A549 (cell line): ENCODE measurements at regions not wholly inside any gene's neighbourhood (a gene's known extent, or its start where the extent isn't known, plus 50 kb on each side); places are given as distances from the start of the nearest gene placed in this dataset.

Experiments used
- ATAC-seq, 2 experiments: fragments of 200-7000 bp in 1 of 2; fragments of >200 bp in 1 of 2; cut with Nextera tagmentation in 1 of 2; cut with Tn5 transposase in 1 of 2; 3 replicates each; pipeline versions ENCODE4 v1.8.0 to v1.9.1; 2018 to 2020; ENCODE audit warnings: mild to moderate bottlenecking in 1 of 2, moderate library complexity in 1 of 2
- CTCF ChIA-PET: fragments of 300-600 bp; sonication (Branson Sonifier 250); formaldehyde crosslinking; extraction: SDS; loops from one replicate; lab custom pipeline; 2021; ENCODE audit warnings: antibody characterized with exemption, inconsistent platforms; lab: Yijun Ruan, JAX
- POLR2A ChIA-PET: fragments of 350-600 bp; formaldehyde crosslinking; extraction: SDS; loops from one replicate; lab custom pipeline; 2021; ENCODE audit warnings: antibody characterized with exemption, inconsistent platforms; lab: Yijun Ruan, JAX
- DNase-seq, 2 experiments: peaks; one replicate each; pipeline versions ENCODE4 v3.0.0 to v3.0.0-alpha.2; 2011 to 2016; ENCODE audit warnings: low read depth in 1 of 2, low spot score in 1 of 2
- FAIRE-seq: peaks from 2 replicates; lab custom pipeline; 2011; peaks lifted over from hg19 to GRCh38; lab: Jason Lieb, UNC
- H3K27ac ChIP-seq, 2 experiments: fragments of >200 bp; sonication (Bioruptor Twin); formaldehyde crosslinking; 3 replicates each; pipeline ENCODE4 v1.5.1; 2016 to 2017
- H3K4me1 ChIP-seq: fragments of >200 bp; sonication (Bioruptor Twin); formaldehyde crosslinking; 3 replicates; pipeline ENCODE4 v1.6.1; 2016
- H3K4me2 ChIP-seq: fragments of >200 bp; sonication (Bioruptor Twin); formaldehyde crosslinking; 3 replicates; pipeline ENCODE4 v1.6.1; 2016
- H3K4me3 ChIP-seq: fragments of >200 bp; sonication (Bioruptor Twin); formaldehyde crosslinking; 3 replicates; pipeline ENCODE4 v1.5.1; 2016
- H3K9me3 ChIP-seq: fragments of >200 bp; sonication (Bioruptor Twin); formaldehyde crosslinking; 3 replicates; pipeline ENCODE4 v1.6.1; 2016
- BHLHE40 ChIP-seq: IDR thresholded peaks from 2 replicates; pipeline ENCODE4 v1.6.1; 2012; ENCODE audit warnings: low read depth, low read length, inconsistent platforms
- CBX8 ChIP-seq: fragments of 200-600 bp; sonication (generic); IDR thresholded peaks from 2 replicates; pipeline ENCODE4 v1.6.1; 2016
- CHD2 ChIP-seq: fragments of 150-350 bp; IDR thresholded peaks from 2 replicates; pipeline ENCODE4 v1.6.1; 2014; ENCODE audit warnings: low read length; ENCODE audit not compliant: partially characterized antibody
- EHMT2 ChIP-seq: fragments of 200-600 bp; sonication (generic); IDR thresholded peaks from 2 replicates; pipeline ENCODE4 v1.6.1; 2016; ENCODE audit warnings: antibody characterized with exemption, low read depth, mild to moderate bottlenecking, moderate library complexity
- ESRRA ChIP-seq: fragments of 150-350 bp; IDR thresholded peaks from 2 replicates; pipeline ENCODE4 v1.6.1; 2014; ENCODE audit warnings: mild to moderate bottlenecking, low read length, borderline replicate concordance
- FOSB ChIP-seq: fragments of 250-450 bp; sonication (Bioruptor Pico); IDR thresholded peaks from 2 replicates; pipeline ENCODE4 v1.5.0; 2020; ENCODE audit warnings: mild to moderate bottlenecking, moderate library complexity
- FOXS1 ChIP-seq: fragments of 250-450 bp; sonication (Bioruptor Pico); IDR thresholded peaks from 2 replicates; pipeline ENCODE4 v1.5.0; 2020; ENCODE audit warnings: mild to moderate bottlenecking, moderate library complexity
- GATA3 ChIP-seq: IDR thresholded peaks from 2 replicates; pipeline ENCODE4 v1.6.1; 2012; ENCODE audit warnings: borderline replicate concordance
- HEYL ChIP-seq: fragments of 250-450 bp; sonication (Bioruptor Pico); IDR thresholded peaks from 2 replicates; pipeline ENCODE4 v1.8.0; 2021; ENCODE audit warnings: mild to moderate bottlenecking, moderate library complexity
- HOXA7 ChIP-seq: fragments of 250-450 bp; sonication (Bioruptor Pico); IDR thresholded peaks from 2 replicates; pipeline ENCODE4 v1.5.0; 2020; ENCODE audit warnings: mild to moderate bottlenecking, moderate library complexity
- HOXB13 ChIP-seq: fragments of 250-450 bp; sonication (Bioruptor Pico); IDR thresholded peaks from 2 replicates; pipeline ENCODE4 v1.5.0; 2020; ENCODE audit warnings: low read depth, mild to moderate bottlenecking, moderate library complexity
- MAZ ChIP-seq: fragments of 150-350 bp; IDR thresholded peaks from 2 replicates; pipeline ENCODE4 v1.6.1; 2014; ENCODE audit warnings: antibody characterized with exemption, low read depth, low read length, borderline replicate concordance
- MYC ChIP-seq: IDR thresholded peaks from 2 replicates; pipeline ENCODE4 v1.6.1; 2012; ENCODE audit warnings: mild to moderate bottlenecking, inconsistent platforms, low read length, improper control_type of control experiment, borderline replicate concordance
- NPAS2 ChIP-seq: fragments of 250-450 bp; sonication (Bioruptor Pico); IDR thresholded peaks from 2 replicates; pipeline ENCODE4 v1.8.0; 2022; ENCODE audit warnings: mild to moderate bottlenecking, moderate library complexity, borderline replicate concordance
- NR3C1 ChIP-seq: fragments of >200 bp; sonication (Bioruptor Twin); formaldehyde crosslinking; IDR thresholded peaks from 3 replicates; pipeline ENCODE4 v1.6.1; 2017
- PHF8 ChIP-seq: fragments of 200-600 bp; sonication (generic); IDR thresholded peaks from 2 replicates; pipeline ENCODE4 v1.6.1; 2016; ENCODE audit warnings: low read depth, mild to moderate bottlenecking, antibody characterized with exemption, moderate library complexity, borderline replicate concordance
- RCOR1 ChIP-seq: fragments of 150-350 bp; IDR thresholded peaks from 2 replicates; pipeline ENCODE4 v1.6.1; 2014; ENCODE audit warnings: antibody characterized with exemption, low read length, low read depth
- RFX5 ChIP-seq: fragments of 450-650 bp; IDR thresholded peaks from 2 replicates; pipeline ENCODE4 v1.7.1; 2014; ENCODE audit warnings: antibody characterized with exemption, mild to moderate bottlenecking, moderate library complexity
- SREBF2 ChIP-seq: fragments of 450-650 bp; IDR thresholded peaks from 2 replicates; pipeline ENCODE4 v1.6.1; 2014; ENCODE audit warnings: mild to moderate bottlenecking, moderate library complexity
- TFCP2L1 ChIP-seq: fragments of 250-450 bp; sonication (Bioruptor Pico); IDR thresholded peaks from 2 replicates; pipeline ENCODE4 v1.5.0; 2021; ENCODE audit warnings: mild to moderate bottlenecking
- ZFP36 ChIP-seq: fragments of 450-650 bp; IDR thresholded peaks from 2 replicates; pipeline ENCODE4 v1.6.1; 2014; ENCODE audit warnings: borderline replicate concordance; ENCODE audit not compliant: partially characterized antibody
- ZNF302 ChIP-seq: fragments of 250-450 bp; sonication (Bioruptor Pico); IDR thresholded peaks from 2 replicates; pipeline ENCODE4 v1.9.0; 2021; ENCODE audit warnings: inconsistent platforms, mild to moderate bottlenecking, moderate library complexity
- WGBS: methylation state at CpG from one replicate; pipeline ENCODE4 v1.1.6; 2017; ENCODE audit errors: missing lambda C conversion rate; 5-methylcytosine and 5-hydroxymethylcytosine counted together
- TF ChIP-seq, protein P1 (sequence below): fragments of 250-450 bp; sonication (Bioruptor Pico); IDR thresholded peaks from 2 replicates; pipeline ENCODE4 v1.5.0; 2020; ENCODE audit warnings: low read depth, mild to moderate bottlenecking, moderate library complexity
- TF ChIP-seq, protein P2 (sequence below): fragments of >200 bp; sonication (Bioruptor Twin); formaldehyde crosslinking; IDR thresholded peaks from 3 replicates; pipeline ENCODE4 v1.6.1; 2016
- TF ChIP-seq, protein P3 (sequence below): IDR thresholded peaks from 2 replicates; pipeline ENCODE4 v1.6.1; 2012

DNA sequence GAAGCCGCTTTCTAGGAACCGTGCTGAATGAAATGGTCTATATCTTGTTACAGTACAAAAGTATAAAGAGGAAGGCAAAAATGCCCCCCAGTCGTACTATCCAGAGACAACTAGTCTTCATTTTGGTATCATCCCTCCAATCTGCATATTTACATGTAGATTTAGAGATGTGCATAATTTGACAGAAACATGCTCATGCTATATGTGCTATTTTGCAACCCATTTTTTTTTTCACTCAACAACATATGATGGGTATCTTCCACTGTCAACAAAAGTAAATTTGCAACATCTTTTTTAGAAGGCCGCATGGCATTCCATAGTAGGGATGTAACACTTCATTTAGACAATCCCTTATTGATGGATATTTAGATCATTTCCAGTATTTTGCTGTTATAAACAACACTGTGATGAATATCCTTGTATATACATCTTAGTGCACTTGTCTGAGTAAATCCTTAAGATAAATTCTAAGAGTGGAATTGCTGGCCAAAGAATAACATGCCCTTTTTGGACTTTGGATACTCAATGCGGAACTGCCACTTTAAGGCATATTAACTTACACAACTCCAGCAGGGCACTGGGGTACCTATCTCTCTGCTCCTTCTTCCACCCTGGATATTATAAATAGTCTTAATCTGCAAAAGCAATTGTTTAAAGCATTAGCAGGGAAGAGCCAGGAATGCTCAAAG is 71.1 kb upstream of the SH3PXD2B start:
- FAIRE-seq, result no peak
- TF ChIP-seq EHMT2 (no peak), ZNF302 (CRISPR knock-in tag) (no peak), CHD2 (no peak), RFX5 (no peak), GATA3 (no peak), PHF8 (no peak), BHLHE40 (no peak), ESRRA (no peak), ZFP36 (no peak), SREBF2 (no peak), RCOR1 (no peak)
- Histone ChIP-seq H3K9me3 (peaks cover 22% of the 10 kb centered on the region), H3K4me1 (no peaks in the 10 kb centered on the region), H3K4me3 (no peak overlapping the region), H3K27ac (no peak overlapping the region), H3K4me2 (no peak overlapping the region)
- ChIA-PET POLR2A (no interaction called here), CTCF (interaction anchor here (0.6 kb wide), 1 partner anchor 173 kb away, joined by 3 read pairs; no protein-coding TSS in a partner anchor)
- ATAC-seq, result no peak
- no peak for DNase-seq
- WGBS, result 66% methylated on average over 5 of the region's 5 CpGs

DNA sequence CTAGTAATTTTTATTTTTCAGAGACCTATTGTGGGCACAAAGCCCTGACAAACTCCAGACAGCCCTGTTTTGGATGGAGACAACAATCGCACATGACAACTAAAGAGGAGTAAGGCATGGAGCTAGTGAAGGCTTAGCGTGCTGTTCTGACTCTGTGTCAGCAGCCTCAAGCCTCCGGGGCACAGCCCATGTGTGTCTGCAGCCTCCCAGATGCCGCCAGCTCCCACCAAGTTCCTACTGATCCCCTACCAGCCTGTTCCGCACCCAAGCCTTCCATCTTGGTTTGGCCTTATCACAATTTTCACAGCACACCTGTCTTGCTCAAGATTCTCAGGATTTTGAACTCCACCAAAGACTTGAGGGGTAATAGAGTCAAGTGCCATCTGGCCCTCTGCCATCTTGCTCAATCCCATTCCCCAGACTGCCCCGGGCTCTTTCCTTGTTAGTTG is 70.3 kb upstream of the SH3PXD2B start:
- DNase-seq, result no peak
- no peak for ATAC-seq
- Histone ChIP-seq H3K4me3 (no peak overlapping the region), H3K4me2 (no peak overlapping the region), H3K4me1 (no peaks in the 10 kb centered on the region), H3K27ac (no peak overlapping the region), H3K9me3 (peaks cover 28% of the 10 kb centered on the region)
- TF ChIP-seq RCOR1 (no peak), HOXA7 (no peak), FOXS1 (CRISPR knock-in tag) (no peak), MYC (no peak), FOSB (CRISPR knock-in tag) (no peak), NR3C1 (no peak), MAZ (no peak), SREBF2 (no peak), ZNF302 (CRISPR knock-in tag) (no peak), ZFP36 (no peak), TFCP2L1 (CRISPR knock-in tag) (no peak), EHMT2 (no peak), NPAS2 (CRISPR knock-in tag) (no peak), CBX8 (no peak), HOXB13 (CRISPR knock-in tag) (no peak), HEYL (no peak), CHD2 (no peak)
- TF ChIP-seq, protein P1, sequence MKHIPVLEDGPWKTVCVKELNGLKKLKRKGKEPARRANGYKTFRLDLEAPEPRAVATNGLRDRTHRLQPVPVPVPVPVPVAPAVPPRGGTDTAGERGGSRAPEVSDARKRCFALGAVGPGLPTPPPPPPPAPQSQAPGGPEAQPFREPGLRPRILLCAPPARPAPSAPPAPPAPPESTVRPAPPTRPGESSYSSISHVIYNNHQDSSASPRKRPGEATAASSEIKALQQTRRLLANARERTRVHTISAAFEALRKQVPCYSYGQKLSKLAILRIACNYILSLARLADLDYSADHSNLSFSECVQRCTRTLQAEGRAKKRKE (CRISPR knock-in tag), result no peak
- TF ChIP-seq, protein P2, sequence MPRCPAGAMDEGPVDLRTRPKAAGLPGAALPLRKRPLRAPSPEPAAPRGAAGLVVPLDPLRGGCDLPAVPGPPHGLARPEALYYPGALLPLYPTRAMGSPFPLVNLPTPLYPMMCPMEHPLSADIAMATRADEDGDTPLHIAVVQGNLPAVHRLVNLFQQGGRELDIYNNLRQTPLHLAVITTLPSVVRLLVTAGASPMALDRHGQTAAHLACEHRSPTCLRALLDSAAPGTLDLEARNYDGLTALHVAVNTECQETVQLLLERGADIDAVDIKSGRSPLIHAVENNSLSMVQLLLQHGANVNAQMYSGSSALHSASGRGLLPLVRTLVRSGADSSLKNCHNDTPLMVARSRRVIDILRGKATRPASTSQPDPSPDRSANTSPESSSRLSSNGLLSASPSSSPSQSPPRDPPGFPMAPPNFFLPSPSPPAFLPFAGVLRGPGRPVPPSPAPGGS, result no peak
- TF ChIP-seq, protein P3, sequence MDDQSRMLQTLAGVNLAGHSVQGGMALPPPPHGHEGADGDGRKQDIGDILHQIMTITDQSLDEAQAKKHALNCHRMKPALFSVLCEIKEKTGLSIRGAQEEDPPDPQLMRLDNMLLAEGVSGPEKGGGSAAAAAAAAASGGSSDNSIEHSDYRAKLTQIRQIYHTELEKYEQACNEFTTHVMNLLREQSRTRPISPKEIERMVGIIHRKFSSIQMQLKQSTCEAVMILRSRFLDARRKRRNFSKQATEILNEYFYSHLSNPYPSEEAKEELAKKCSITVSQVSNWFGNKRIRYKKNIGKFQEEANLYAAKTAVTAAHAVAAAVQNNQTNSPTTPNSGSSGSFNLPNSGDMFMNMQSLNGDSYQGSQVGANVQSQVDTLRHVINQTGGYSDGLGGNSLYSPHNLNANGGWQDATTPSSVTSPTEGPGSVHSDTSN, result no peak
- 29% methylated on average over 6 of the region's 6 CpGs for WGBS
- POLR2A ChIA-PET, result no interaction called here
- CTCF ChIA-PET, result no interaction called here
- no peak for FAIRE-seq
